GM06990 (cell line): ENCODE measurements at regions not wholly inside any gene's neighbourhood (a gene's known extent, or its start where the extent isn't known, plus 50 kb on each side); places are given as distances from the start of the nearest gene placed in this dataset.
"Not testable (repeated sequence)": the region's sequence is repeated elsewhere in the genome, so short reads cannot be mapped to it uniquely, and the experiment has no call there.

Experiments used
- DNase-seq: peaks from one replicate; pipeline ENCODE4 v3.0.0-alpha.2; 2011; ENCODE audit not compliant: insufficient read length; ENCODE audit errors: extremely low read depth
- H3K27me3 ChIP-seq: replicated peaks from 2 replicates; pipeline ENCODE4 v1.6.0; 2011; ENCODE audit warnings: low read length; ENCODE audit not compliant: control insufficient read depth, insufficient read depth
- H3K36me3 ChIP-seq: 2 replicates; pipeline ENCODE4 v1.5.1; 2011; ENCODE audit warnings: low read length; ENCODE audit not compliant: control insufficient read depth, insufficient read depth
- H3K4me3 ChIP-seq: replicated peaks from 2 replicates; pipeline ENCODE4 v1.5.1; 2011; ENCODE audit warnings: low read depth, mild to moderate bottlenecking, control low read depth, low read length
- TF ChIP-seq, protein P1 (sequence below): IDR thresholded peaks from 2 replicates; pipeline ENCODE4 v1.5.1; 2011; ENCODE audit warnings: low read length, control low read depth, mild to moderate bottlenecking, inconsistent platforms; ENCODE audit not compliant: insufficient read depth, poor library complexity, severe bottlenecking

DNA sequence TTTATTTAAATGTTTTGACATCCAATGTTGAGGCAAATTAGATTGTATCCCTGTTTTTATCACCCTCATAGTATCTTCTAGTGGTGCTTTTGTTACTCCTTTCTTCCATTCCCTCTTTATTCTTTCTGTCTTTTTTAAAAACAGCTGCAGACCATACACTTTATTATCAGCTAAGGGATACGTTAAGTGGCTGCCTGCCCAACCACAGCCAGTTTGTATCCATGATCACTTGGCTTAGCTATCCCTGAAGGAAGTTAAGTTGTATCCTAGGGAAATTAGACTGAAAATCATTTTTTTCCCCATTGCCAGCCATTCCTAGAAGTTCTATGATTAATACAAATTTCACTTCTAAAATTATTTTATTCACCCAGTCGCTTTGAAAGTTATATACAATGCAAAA, 1032.7 kb downstream of the NR2F1-AS1 start:
- H3K27me3 ChIP-seq, result no peaks in the 10 kb centered on the region
- H3K4me3 ChIP-seq, result no peak overlapping the region
- DNase-seq, result no peak
- no peaks in the 10 kb centered on the region for H3K36me3 ChIP-seq
- TF ChIP-seq, protein P1, sequence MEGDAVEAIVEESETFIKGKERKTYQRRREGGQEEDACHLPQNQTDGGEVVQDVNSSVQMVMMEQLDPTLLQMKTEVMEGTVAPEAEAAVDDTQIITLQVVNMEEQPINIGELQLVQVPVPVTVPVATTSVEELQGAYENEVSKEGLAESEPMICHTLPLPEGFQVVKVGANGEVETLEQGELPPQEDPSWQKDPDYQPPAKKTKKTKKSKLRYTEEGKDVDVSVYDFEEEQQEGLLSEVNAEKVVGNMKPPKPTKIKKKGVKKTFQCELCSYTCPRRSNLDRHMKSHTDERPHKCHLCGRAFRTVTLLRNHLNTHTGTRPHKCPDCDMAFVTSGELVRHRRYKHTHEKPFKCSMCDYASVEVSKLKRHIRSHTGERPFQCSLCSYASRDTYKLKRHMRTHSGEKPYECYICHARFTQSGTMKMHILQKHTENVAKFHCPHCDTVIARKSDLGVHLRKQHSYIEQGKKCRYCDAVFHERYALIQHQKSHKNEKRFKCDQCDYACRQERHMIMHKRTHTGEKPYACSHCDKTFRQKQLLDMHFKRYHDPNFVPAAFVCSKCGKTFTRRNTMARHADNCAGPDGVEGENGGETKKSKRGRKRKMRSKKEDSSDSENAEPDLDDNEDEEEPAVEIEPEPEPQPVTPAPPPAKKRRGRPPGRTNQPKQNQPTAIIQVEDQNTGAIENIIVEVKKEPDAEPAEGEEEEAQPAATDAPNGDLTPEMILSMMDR, result no peak

DNA sequence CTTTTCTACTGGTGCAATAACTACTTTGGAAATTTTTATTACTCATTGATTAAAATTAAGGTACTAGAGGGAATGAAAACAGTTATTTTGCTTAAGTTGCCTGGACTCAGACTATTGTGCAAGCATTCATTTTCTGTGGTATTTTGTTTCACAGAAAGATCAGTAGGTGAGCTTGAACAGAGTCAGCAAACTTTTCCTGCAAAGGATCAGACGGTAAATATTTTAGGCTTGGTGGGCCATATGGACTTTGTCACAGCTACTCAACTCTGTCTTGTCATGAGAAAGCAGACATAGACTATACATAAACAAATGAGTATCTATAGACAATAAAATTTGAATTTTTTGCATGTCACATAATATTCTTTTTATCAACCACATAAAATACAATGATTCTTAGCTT, 1036.4 kb downstream of the NR2F1-AS1 start:
- no peak for DNase-seq
- Histone ChIP-seq H3K36me3 (no peaks in the 10 kb centered on the region), H3K27me3 (no peaks in the 10 kb centered on the region), H3K4me3 (no peak overlapping the region)
- TF ChIP-seq, protein P1, result no peak

GRCh38 chr5:92544036-92544435, 1037.0 kb downstream of the NR2F1-AS1 start:
- TF ChIP-seq, protein P1, result no peak
- no peak for DNase-seq
- Histone ChIP-seq H3K4me3 (no peak overlapping the region), H3K36me3 (no peaks in the 10 kb centered on the region), H3K27me3 (no peaks in the 10 kb centered on the region)

DNA sequence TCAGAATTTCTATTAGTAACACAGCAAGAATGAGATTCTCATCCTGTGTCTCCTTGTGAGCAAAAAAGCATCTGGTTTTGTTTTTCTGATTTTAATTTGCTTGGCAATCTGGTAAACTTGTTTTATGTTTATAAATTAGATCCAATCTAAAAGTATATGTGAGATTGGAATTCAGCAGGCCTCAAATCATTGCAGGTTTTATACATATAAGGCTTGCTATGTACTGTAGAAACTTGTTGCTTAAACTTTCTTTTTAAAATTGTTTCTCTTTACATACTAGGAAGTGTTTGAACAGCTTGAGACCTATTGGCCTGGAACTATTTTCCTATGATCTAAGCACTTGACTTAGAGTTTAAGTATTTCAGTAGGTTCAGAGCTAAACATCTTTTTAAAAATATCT, 1037.8 kb downstream of the NR2F1-AS1 start:
- no peaks in the 10 kb centered on the region for H3K27me3 ChIP-seq
- H3K36me3 ChIP-seq, result no peaks in the 10 kb centered on the region
- DNase-seq, result no peak
- H3K4me3 ChIP-seq, result no peak overlapping the region
- TF ChIP-seq, protein P1, result no peak

GRCh38 chr5:92542017-92542416, 1039.0 kb downstream of the NR2F1-AS1 start:
- not testable (repeated sequence) for H3K36me3 ChIP-seq, H3K4me3 ChIP-seq, H3K27me3 ChIP-seq, DNase-seq

DNA sequence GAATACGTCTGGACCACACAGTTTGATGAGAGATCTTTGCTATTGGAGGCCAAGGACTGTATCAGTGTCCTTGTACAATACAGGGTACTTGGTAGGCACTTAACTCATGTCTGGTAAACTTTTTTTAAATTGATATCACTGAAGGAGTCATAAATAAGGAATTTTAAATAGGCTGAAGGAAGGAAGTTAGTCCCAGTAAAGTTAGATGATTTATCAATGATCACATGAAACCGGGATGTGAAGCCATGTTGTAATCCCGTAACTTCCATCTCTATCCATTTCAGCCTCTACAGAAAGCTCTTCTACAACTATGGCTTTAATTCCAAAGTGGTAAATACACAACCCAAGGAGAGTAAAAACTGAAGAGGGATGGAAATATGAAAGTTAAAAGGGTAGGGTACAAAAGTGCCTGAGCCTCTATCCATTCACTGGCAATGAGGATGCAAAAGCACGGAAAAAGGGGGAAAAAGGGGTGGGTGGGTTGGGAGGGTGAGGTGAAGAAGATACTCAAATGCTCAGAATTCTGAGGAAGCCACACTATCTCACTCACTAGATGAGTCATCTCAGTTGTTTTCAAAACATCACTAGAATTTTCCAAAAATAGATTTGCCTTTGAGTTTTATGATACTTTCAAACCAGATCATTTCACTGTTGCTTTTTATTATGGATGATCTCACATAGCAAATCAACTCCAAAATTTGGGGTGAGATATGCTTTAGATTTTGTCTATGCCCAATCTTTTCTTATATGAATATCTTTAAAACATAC, 1053.5 kb downstream of the NR2F1-AS1 start:
- TF ChIP-seq, protein P1, result no peak
- H3K4me3 ChIP-seq, result no peak overlapping the region
- H3K36me3 ChIP-seq, result no peaks in the 10 kb centered on the region
- no peaks in the 10 kb centered on the region for H3K27me3 ChIP-seq
- no peak for DNase-seq
